KBM-7 (cell line): ENCODE measurements at regions not wholly inside any gene's neighbourhood (a gene's known extent, or its start where the extent isn't known, plus 50 kb on each side); places are given as distances from the start of the nearest gene placed in this dataset.

Experiments
- DNase-seq: peaks from one replicate; pipeline ENCODE4 v3.0.0-alpha.2; 2015
- in situ Hi-C: fragments of 300-500 bp; cut with MboI; formaldehyde crosslinking; loops from 2 replicates; pipeline ENCODE4 v1.14.3; 2020; ENCODE audit warnings: low sequenced_read_pairs, low pct_unique_long_range_greater_than_20kb, mixed read lengths

DNA sequence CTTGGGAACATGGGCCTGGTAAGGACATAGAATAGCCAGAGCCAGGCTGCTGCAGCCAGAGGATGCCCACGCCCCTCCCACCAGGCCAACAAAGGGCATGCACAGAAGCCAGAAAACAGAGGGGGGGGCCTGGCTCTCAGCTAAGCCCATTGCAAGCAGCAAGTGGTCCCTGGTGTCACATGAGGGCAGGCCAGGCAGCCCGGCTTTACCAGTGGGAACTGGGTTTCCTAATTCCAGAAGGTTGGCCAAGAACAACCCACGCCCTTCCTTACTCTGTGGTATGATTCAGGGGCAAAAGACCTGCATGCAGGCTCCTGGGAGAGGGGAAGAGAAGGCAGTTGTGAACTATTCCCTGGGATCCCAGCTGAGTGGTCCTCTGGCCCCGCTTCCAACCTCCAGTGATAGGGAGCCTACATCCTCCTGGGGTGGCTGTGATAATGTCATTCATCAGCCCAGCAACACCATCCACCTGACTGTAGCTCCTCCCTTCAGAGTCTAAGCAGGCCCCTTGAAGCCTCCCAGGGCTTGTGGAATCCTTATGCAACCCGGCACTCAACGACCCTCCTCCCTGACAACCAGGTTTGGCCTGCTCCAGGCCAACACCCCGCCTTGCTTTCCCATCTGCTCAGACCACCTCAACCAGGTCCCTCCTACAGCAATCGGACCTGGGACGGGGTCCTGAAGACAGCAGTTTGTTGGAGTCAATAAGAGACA lies 62.1 kb upstream of the LMO1 start:
- in situ Hi-C loops = no loop called here
- DNase-seq = no peak

DNA sequence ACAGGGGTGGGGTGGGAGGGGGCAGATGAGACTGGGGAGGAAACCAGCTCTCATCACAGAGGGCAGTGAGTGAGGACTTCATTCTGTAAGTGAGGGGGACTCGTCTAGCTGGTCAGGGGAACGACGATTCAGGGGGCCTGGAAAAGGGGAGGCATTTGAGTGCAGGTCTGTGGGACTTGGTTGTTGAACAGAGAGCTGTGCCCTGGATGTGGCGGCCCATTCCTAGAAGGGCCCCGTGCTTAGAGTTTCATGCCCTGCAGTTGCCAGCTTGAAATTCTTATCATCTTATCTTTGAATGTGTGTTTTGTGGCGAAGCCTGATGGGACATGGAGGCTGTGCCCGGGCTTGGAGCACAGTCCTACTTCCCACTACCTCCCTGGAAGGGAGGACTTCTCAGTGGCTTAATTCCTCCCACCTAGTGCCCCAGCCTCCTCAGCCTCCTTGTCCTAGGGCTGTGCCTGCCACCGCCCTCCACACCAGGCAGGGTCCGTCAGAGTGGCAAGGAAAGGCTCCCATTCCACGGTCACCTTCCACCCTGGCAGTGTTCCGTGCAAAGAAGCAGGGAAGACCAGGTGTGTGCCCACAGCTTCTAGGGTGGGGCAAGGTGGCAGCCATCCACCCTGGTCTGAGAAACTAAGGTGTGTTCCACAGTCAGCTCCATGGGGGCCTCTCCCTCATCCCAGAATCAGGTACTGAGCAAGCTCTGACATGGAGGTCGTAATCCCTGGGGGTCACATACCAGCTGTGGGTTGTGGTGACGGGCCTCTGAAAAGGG lies 59.7 kb upstream of the LMO1 start:
- no peak for DNase-seq
- in situ Hi-C loops = no loop called here

DNA sequence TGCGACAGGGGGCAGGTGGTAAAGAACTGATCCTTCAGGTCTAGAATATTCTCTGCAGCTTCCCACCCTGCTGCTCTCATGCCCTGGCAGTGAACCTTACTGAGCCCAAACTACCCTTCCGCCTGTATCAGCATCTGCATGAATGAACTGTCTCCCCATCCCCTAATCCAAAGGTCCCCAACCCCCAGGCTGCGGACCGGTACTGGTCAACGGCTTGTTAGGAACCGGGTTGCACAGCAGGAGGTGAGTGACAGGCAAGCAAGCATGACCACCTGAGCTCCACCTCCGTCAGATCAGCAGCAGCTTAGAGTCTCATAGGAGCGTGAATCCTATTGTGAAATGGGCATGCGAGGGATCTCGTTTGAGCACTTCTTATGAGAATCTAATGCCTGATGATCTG lies 58.2 kb upstream of the LMO1 start:
- in situ Hi-C loops = no loop called here
- no peak for DNase-seq

DNA sequence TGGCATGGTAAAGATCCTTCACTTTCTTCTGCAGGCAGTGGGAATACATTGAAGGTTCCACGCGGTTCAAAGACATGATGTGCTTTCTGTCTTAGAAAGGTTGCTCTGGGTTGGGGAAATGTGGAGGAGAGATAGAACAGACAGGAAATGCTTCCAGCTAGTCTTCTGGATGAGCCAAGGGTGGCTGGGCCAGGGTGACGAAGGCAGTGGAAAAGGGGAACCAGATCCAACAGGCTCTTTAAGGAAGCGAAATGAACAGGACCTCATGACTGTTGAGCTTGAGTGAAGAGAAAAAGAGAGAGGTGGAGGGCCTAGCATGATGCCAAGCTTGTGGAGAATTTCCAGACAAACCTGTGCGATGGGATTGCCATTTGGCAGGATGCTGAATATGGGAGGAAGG lies 56.4 kb upstream of the LMO1 start:
- DNase-seq = no peak
- in situ Hi-C loops = no loop called here

DNA sequence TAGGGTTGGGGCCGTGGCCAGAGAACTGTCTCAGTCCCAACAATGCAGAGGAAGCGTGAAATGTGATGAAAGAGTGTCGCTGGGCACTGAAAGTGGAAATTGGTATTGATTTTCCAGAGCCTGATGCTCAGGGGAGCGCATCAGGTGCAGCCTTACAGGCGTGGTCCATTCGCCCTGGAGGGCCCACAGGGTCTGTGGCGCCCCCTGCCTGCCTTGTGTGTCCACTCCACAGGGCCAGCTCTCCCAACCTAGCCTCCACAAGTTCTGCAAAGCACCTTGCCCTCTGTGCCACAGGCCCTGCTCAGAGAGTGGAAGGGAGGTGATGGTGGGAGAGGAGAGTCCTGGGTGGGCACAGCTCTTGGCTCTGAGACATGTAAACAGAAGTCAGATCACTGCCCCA lies 54.9 kb upstream of the LMO1 start:
- in situ Hi-C loops = no loop called here
- DNase-seq = no peak

DNA sequence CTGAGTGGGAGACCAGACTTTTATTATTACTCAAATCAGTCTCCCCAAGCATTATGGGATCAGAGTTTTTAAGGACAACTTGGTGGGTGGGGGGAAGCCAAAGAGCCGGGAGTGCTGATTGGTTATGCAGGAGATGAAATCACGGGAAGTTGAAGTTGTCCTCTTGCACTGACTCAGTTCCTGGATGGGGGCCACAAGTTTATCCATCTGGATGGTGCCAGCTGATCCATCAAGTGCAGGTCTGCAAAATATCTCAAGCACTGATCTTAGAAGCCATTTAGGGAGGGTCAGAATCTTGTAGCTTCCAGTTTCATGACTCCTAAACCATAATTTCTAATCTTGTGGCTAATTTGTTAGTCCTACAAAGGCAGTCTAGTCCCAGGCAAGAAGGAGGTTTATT lies 53.5 kb upstream of the LMO1 start:
- in situ Hi-C loops = no loop called here
- DNase-seq = no peak

DNA sequence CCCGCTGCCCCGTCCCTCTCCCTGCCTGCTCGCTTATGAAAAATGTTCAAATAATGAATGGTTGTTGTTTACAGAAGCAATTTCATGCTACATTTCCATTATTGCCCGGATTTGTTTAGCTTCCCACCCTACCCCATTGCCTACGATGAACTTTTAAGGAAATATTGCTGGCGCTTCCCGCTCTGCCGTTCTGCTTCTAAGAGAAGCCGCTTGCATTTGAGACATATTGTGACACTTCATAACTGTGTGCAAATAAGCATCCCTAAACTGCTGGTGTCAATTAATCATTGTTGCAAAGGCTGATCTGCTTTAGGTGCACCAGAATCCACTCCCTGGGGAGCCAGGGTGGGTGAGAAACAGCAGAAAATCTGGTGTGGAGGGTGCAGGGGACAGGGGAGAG lies 52.3 kb upstream of the LMO1 start:
- DNase-seq = no peak
- in situ Hi-C loops = no loop called here

DNA sequence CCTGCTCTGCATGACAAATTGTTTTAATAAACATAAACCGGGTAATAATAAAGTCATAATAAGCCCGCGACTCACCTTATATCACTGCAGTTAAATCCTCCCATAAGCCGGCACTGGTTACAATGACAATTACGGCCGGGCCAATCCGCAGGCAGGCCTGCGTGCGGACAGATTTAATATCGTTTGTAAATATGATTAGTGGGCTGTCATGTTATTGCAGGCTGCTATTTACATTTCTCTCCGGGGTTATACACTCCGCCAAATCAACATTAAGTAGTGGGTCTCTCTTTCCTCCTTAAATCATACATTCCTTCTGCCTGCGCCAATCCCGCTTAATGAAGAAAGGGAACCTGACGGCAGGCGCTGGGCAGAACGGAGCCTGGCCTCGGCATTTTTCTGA lies 51.8 kb upstream of the LMO1 start:
- in situ Hi-C loops = no loop called here
- DNase-seq = no peak

DNA sequence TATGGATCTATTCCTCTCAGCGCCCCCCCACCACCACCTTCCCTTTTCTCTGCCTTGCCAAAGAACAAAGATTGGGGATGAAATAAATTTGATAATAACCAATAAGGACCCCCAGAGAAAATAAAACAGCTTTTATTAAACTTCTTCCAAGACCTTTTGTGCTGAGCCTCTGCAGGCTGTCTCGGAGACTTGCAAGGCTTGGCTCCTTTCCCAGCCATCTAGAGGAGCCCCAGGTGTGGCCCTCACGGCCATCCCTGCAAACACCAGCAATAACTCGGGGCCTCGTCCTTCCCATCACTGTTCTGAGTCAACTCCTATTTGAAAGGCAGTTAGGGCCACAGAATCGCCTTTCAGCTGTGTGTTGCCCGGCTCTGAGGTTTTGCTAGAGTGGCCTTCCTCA lies 51.2 kb upstream of the LMO1 start:
- in situ Hi-C loops = no loop called here
- DNase-seq = no peak

DNA sequence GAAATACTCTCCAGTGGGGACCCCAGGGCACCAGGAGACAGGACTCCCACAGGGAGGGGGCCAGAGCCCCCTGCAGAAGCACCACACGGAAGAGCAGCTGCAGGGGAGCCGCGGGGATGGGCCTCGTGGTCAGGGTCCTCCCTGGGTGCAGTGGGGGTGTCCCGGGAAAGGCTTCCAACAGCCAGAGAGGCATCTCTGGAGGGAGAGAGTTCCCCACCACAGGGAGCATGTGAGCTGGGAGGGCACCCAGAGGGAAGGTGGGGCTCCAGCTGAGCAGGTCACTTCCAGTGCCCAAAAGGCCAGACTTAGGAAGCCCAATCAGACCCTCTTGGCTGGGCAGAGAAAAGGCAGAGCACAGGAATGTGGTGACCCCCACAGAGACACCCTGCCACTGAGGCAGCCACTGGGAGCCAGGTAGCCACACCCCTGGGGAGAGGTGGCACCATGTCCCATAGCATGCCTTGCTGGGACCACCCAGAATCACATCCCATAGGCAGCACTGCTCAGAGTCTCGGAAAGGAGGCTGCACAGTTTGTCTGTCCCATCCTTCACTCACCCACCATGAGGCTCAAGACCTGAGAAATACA lies 49.9 kb upstream of the LMO1 start:
- DNase-seq = no peak
- in situ Hi-C loops = no loop called here
